ENCODE measurements at regions not wholly inside any gene's neighbourhood (a gene's known extent, or its start where the extent isn't known, plus 50 kb on each side); places are given as distances from the start of the nearest gene placed in this dataset.

DNA sequence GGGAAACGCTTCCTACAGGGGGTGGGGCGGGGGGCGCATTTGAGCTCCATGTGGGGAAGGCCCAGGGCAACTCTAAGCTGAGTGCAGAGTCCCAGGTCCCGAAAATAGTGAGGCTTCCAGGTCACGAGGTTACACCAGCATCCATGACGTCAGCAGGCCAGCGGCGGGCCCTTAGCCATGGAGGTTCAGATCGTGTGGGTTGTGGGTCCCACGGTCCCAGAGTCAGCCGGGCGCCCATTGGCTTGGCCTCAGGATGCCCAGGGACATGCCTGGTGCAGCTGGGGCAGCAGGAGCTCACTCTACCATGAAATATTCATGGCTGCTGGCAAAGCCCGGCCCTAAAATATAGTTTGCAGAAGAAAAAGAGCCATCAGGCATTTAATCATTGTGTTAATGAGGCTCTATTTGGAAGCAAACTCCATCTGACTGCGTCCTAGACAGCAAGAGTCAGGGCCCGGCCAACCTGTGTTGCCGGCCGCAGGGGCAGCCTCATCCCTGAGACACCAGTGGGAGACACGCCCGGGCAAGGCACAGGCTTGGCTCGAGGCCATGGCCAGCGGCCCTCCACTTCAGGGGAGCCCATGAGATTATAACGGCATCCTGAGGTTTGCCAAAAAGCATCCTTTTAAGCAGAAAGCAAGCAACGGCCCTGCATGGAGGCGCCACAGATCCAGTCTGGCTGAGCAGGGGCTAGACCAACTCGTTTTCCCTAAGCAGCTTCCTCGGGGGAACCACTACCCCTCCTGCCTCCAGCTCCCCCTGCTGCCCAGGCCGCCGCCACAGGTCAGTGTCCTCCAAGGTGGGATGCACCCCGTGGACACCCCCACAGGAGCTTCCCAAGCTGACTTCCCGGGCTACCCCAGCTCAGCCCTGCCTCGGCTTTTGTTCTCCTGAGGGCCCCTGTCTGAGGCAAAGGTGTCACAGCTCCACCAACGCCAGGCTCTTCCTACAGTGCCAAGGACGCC, 108.9 kb upstream of the PPP1R26 start:
- H3K9me3 ChIP-seq (ENCODE audit: control insufficient read depth, insufficient read depth, low read length), result peaks cover 5% of the 10 kb centered on the region; the same call in 1 of the 2 replicates
- H3K27ac ChIP-seq (ENCODE audit: insufficient read depth, low read length), result no peak overlapping the region
- no peak overlapping the region for H3K9ac ChIP-seq (ENCODE audit: low read depth, low read length)
- no peak overlapping the region for H4K5ac ChIP-seq (ENCODE audit: low read depth, low read length)
- H4K91ac ChIP-seq (ENCODE audit: insufficient read depth, low read depth, low read length), result no peak overlapping the region
- no peak overlapping the region for H2AK5ac ChIP-seq (ENCODE audit: low read depth, low read length)
- DNase-seq (no peak), ATAC-seq (ENCODE audit: low read depth) (no peak)
- no peak overlapping the region for H2AFZ ChIP-seq (replicated peaks; ENCODE audit: low read length, poor library complexity)
- no peak overlapping the region for H2BK5ac ChIP-seq (ENCODE audit: low read depth, low read length, poor library complexity, severe bottlenecking)
- intact Hi-C loops (cut with micrococcal nuclease), result no loop called here
- POLR2A ChIA-PET (ENCODE audit: unreplicated experiment), result no interaction called here
- H3K56ac ChIP-seq (ENCODE audit: extremely low read depth, insufficient read depth, low read length), result no peak overlapping the region
- H2BK15ac ChIP-seq (ENCODE audit: low read depth, low read length), result no peak overlapping the region
- H3K9me1 ChIP-seq (ENCODE audit: insufficient read depth, low read length), result no peaks in the 10 kb centered on the region
- dilution Hi-C loops (cut with HindIII; ENCODE audit: low sequenced_read_pairs, unreplicated experiment), result no loop called here
- CTCF ChIA-PET, result no interaction called here
- no peak overlapping the region for H2BK20ac ChIP-seq (ENCODE audit: low read depth, low read length)
- H2BK120ac ChIP-seq (ENCODE audit: low read depth, low read length), result no peak overlapping the region
- H3K79me1 ChIP-seq (ENCODE audit: low read depth in 1 of 2, low read length in 2 of 2), result no peaks in the 10 kb centered on the region
- H4K8ac ChIP-seq (ENCODE audit: low read depth in 2 of 2, low read length in 2 of 2), result no peak overlapping the region
- no peak overlapping the region for H3K4me2 ChIP-seq (ENCODE audit: low read depth, low read length)
- no peak overlapping the region for H3K14ac ChIP-seq (replicated peaks; ENCODE audit: low read depth, low read length)
- no peaks in the 10 kb centered on the region for H3K4me1 ChIP-seq (ENCODE audit: control insufficient read depth, insufficient read depth, low read length)
- no peak overlapping the region for H2AK9ac ChIP-seq (replicated peaks; ENCODE audit: low read depth, low read length, poor library complexity)
- H3K4me3 ChIP-seq (ENCODE audit: insufficient read depth, low read depth, low read length), result no peak overlapping the region
- no peak overlapping the region for H3K23ac ChIP-seq (ENCODE audit: low read depth, low read length)
- 45% methylated on average over 15 of the region's 33 CpGs; no CpG with 5 or more reads in 1 of the 2 experiments for WGBS, 2 experiments (ENCODE audit: extremely low coverage in 2 of 2, insufficient read length in 1 of 2)
- in situ Hi-C loops (cut with MboI; ENCODE audit: low sequenced_read_pairs), result no loop called here
- H3K36me3 ChIP-seq (ENCODE audit: control insufficient read depth, insufficient read depth, low read length), result no peaks in the 10 kb centered on the region
- H3K4ac ChIP-seq (ENCODE audit: low read depth, low read length), result no peak overlapping the region
- no TSS peak for BruUV-seq (replicated peaks)
- no peak overlapping the region for H3K18ac ChIP-seq (ENCODE audit: low read depth, low read length)
- H3K27me3 ChIP-seq (ENCODE audit: control insufficient read depth, insufficient read depth, low read length), result no peaks in the 10 kb centered on the region; the same call in 1 of the 2 replicates
- no peaks in the 10 kb centered on the region for H4K20me1 ChIP-seq (ENCODE audit: insufficient read depth, low read length)
- TF ChIP-seq CEBPB (IDR thresholded peaks at IDR 0.05; ENCODE audit: low read depth, low read length) (no peak), RAD21 (IDR thresholded peaks at IDR 0.05; ENCODE audit: low read length) (no peak), NFE2L2 (IDR thresholded peaks at IDR 0.05; ENCODE audit: low read depth, low read length) (no peak), POLR2A (IDR thresholded peaks at IDR 0.05; ENCODE audit: low read depth, low read length) (no peak), MAFK (IDR thresholded peaks at IDR 0.05; ENCODE audit: low read depth, low read length) (no peak), RFX5 (IDR thresholded peaks at IDR 0.05; ENCODE audit: low read depth, low read length) (no peak), FOS (IDR thresholded peaks at IDR 0.05; ENCODE audit: low read depth, low read length) (no peak), CHD1 (IDR thresholded peaks at IDR 0.05; ENCODE audit: low read depth, low read length) (no peak), MAZ (IDR thresholded peaks at IDR 0.05; ENCODE audit: borderline replicate concordance, low read depth, low read length) (no peak), MXI1 (IDR thresholded peaks at IDR 0.05; ENCODE audit: borderline replicate concordance, low read depth, low read length) (no peak), BHLHE40 (IDR thresholded peaks at IDR 0.05; ENCODE audit: low read depth, low read length) (no peak), ELK1 (IDR thresholded peaks at IDR 0.05; ENCODE audit: borderline replicate concordance, low read depth, low read length) (no peak), SMC3 (IDR thresholded peaks at IDR 0.05; ENCODE audit: low read depth, low read length) (no peak), RCOR1 (IDR thresholded peaks at IDR 0.05; ENCODE audit: insufficient replicate concordance, low read length) (no peak)
- TF ChIP-seq, protein P1, sequence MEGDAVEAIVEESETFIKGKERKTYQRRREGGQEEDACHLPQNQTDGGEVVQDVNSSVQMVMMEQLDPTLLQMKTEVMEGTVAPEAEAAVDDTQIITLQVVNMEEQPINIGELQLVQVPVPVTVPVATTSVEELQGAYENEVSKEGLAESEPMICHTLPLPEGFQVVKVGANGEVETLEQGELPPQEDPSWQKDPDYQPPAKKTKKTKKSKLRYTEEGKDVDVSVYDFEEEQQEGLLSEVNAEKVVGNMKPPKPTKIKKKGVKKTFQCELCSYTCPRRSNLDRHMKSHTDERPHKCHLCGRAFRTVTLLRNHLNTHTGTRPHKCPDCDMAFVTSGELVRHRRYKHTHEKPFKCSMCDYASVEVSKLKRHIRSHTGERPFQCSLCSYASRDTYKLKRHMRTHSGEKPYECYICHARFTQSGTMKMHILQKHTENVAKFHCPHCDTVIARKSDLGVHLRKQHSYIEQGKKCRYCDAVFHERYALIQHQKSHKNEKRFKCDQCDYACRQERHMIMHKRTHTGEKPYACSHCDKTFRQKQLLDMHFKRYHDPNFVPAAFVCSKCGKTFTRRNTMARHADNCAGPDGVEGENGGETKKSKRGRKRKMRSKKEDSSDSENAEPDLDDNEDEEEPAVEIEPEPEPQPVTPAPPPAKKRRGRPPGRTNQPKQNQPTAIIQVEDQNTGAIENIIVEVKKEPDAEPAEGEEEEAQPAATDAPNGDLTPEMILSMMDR (conservative IDR thresholded peaks at IDR 0.05; ENCODE audit: low read depth, low read length), result no peak

All from IMR-90 (cell line).